Caco-2 (cell line): ENCODE measurements at regions not wholly inside any gene's neighbourhood (a gene's known extent, or its start where the extent isn't known, plus 50 kb on each side); places are given as distances from the start of the nearest gene placed in this dataset.

Experiments
- BruUV-seq: library from RNA; stranded (reverse); fragments of 400-500 nt; replicated peaks from 2 replicates; lab custom pipeline; 2021; lab: Mats Ljungman, UMichigan
- CTCF ChIA-PET: fragments of 300-600 bp; sonication (Branson Sonifier 250); formaldehyde crosslinking; loops from one replicate; lab custom pipeline; 2022; ENCODE audit warnings: antibody characterized with exemption; lab: Charles Lee
- POLR2A ChIA-PET: fragments of 300-600 bp; sonication (Branson Sonifier 250); formaldehyde crosslinking; loops from one replicate; lab custom pipeline; 2022; ENCODE audit warnings: antibody characterized with exemption; lab: Charles Lee
- DNase-seq, 2 experiments: peaks; one replicate each; pipeline versions ENCODE4 v3.0.0 to v3.0.0-alpha.2; 2020 to 2022
- H3K27me3 ChIP-seq: replicated peaks from 2 replicates; pipeline ENCODE4 v1.6.0; 2011; ENCODE audit warnings: low read length; ENCODE audit not compliant: control insufficient read depth, insufficient read depth
- H3K36me3 ChIP-seq: 2 replicates; pipeline ENCODE4 v1.5.1; 2011; ENCODE audit warnings: low read length; ENCODE audit not compliant: control insufficient read depth, insufficient read depth
- H3K4me1 ChIP-seq: fragments of 250-450 bp; sonication (Bioruptor Pico); 2 replicates; pipeline ENCODE4 v1.5.1; 2020; ENCODE audit warnings: mild to moderate bottlenecking
- H3K4me3 ChIP-seq: 2 replicates; pipeline ENCODE4 v1.5.1; 2011; ENCODE audit warnings: low read depth, mild to moderate bottlenecking, control low read depth, low read length
- H3K9me3 ChIP-seq: fragments of 250-450 bp; sonication (Bioruptor Pico); 2 replicates; pipeline ENCODE4 v1.5.1; 2020; ENCODE audit warnings: mild to moderate bottlenecking, moderate library complexity
- H3K27ac Mint-ChIP-seq: one replicate; pipeline ENCODE4 v1.8.0; 2022; ENCODE audit warnings: mixed read lengths; ENCODE audit not compliant: unreplicated experiment
- H3K27me3 Mint-ChIP-seq: one replicate; pipeline ENCODE4 v1.8.0; 2022; ENCODE audit warnings: mixed read lengths; ENCODE audit not compliant: insufficient read depth, unreplicated experiment
- H3K36me3 Mint-ChIP-seq: one replicate; pipeline ENCODE4 v1.8.0; 2022; ENCODE audit warnings: mild to moderate bottlenecking, mixed read lengths; ENCODE audit not compliant: insufficient read depth, unreplicated experiment
- H3K4me1 Mint-ChIP-seq: one replicate; pipeline ENCODE4 v1.8.0; 2022; ENCODE audit warnings: low read depth, mixed read lengths; ENCODE audit not compliant: unreplicated experiment
- H3K4me3 Mint-ChIP-seq: one replicate; pipeline ENCODE4 v1.8.0; 2022; ENCODE audit warnings: mild to moderate bottlenecking, moderate library complexity, mixed read lengths; ENCODE audit not compliant: unreplicated experiment
- H3K9me3 Mint-ChIP-seq: one replicate; pipeline ENCODE4 v1.8.0; 2022; ENCODE audit warnings: mixed read lengths; ENCODE audit not compliant: unreplicated experiment
- CTCF ChIP-seq, 2 experiments: fragments of 200-600 bp in 1 of 2; IDR thresholded peaks; 1 replicate in 1 of 2; 2 replicates in 1 of 2; pipeline versions ENCODE4 v1.5.1 to v1.8.0; 2011 to 2022; ENCODE audit warnings: antibody characterized with exemption in 1 of 2, control low read depth in 1 of 2, inconsistent platforms in 1 of 2, low read depth in 1 of 2, low read length in 1 of 2, mild to moderate bottlenecking in 1 of 2, moderate library complexity in 1 of 2; ENCODE audit not compliant: insufficient read depth in 1 of 2, severe bottlenecking in 1 of 2, unreplicated experiment in 1 of 2
- intact Hi-C: fragments of 100-400 bp; cut with micrococcal nuclease; formaldehyde crosslinking; loops from one replicate; pipeline ENCODE4 v1.10.0; 2022; ENCODE audit not compliant: unreplicated experiment

GRCh38 chr3:194051366-194052149, 84.4 kb upstream of the HES1 start:
- no peaks in the 10 kb centered on the region for H3K36me3 Mint-ChIP-seq
- H3K4me3 ChIP-seq = no peak overlapping the region
- no peak overlapping the region for H3K27ac Mint-ChIP-seq
- TF ChIP-seq CTCF (IDR thresholded peaks at IDR 0.05; ENCODE audit: insufficient read depth in 1 of 2, low read depth in 1 of 2, low read length in 1 of 2, severe bottlenecking in 1 of 2, unreplicated experiment in 1 of 2) = no peak
- no peak for DNase-seq
- H3K27me3 Mint-ChIP-seq = no peaks in the 10 kb centered on the region
- no peaks in the 10 kb centered on the region for H3K27me3 ChIP-seq
- intact Hi-C loops = no loop called here
- peaks cover 15% of the 10 kb centered on the region for H3K4me1 Mint-ChIP-seq
- H3K9me3 Mint-ChIP-seq = peaks cover 22% of the 10 kb centered on the region
- H3K9me3 ChIP-seq = peaks cover 19% of the 10 kb centered on the region
- no peaks in the 10 kb centered on the region for H3K36me3 ChIP-seq
- H3K4me3 Mint-ChIP-seq = no peak overlapping the region
- POLR2A ChIA-PET = no interaction called here
- CTCF ChIA-PET = no interaction called here
- H3K4me1 ChIP-seq = peaks cover 5% of the 10 kb centered on the region
- BruUV-seq = no TSS peak

- ChIA-PET CTCF (no interaction called here), POLR2A (no interaction called here)
- Histone ChIP-seq H3K4me1 (peaks cover 18% of the 10 kb centered on the region), H3K4me3 (no peak overlapping the region), H3K27me3 (no peaks in the 10 kb centered on the region), H3K36me3 (no peaks in the 10 kb centered on the region), H3K9me3 (peaks cover 19% of the 10 kb centered on the region)
- peaks cover 22% of the 10 kb centered on the region for H3K4me1 Mint-ChIP-seq
- BruUV-seq = no TSS peak
- H3K4me3 Mint-ChIP-seq = no peak overlapping the region
- peaks cover 22% of the 10 kb centered on the region for H3K9me3 Mint-ChIP-seq
- peak overlapping the region; percentile 39 for H3K27ac Mint-ChIP-seq
- H3K27me3 Mint-ChIP-seq = no peaks in the 10 kb centered on the region
- DNase-seq = no peak
- no peak for TF ChIP-seq CTCF (IDR thresholded peaks at IDR 0.05; ENCODE audit: insufficient read depth in 1 of 2, low read depth in 1 of 2, low read length in 1 of 2, severe bottlenecking in 1 of 2, unreplicated experiment in 1 of 2)
- intact Hi-C loops = no loop called here
- H3K36me3 Mint-ChIP-seq = peaks cover 6% of the 10 kb centered on the region
These were observed 82.8 kb upstream of the HES1 start for GRCh38 chr3:194053136-194053535.

GRCh38 chr3:194054016-194054415, 81.9 kb upstream of the HES1 start:
- no peak overlapping the region for H3K4me3 ChIP-seq
- H3K9me3 Mint-ChIP-seq = peaks cover 22% of the 10 kb centered on the region
- H3K4me1 ChIP-seq = peaks cover 23% of the 10 kb centered on the region
- no peak for TF ChIP-seq CTCF (IDR thresholded peaks at IDR 0.05; ENCODE audit: insufficient read depth in 1 of 2, low read depth in 1 of 2, low read length in 1 of 2, severe bottlenecking in 1 of 2, unreplicated experiment in 1 of 2)
- no peak overlapping the region for H3K27ac Mint-ChIP-seq
- H3K27me3 Mint-ChIP-seq = no peaks in the 10 kb centered on the region
- ChIA-PET CTCF (interaction anchor here (0.6 kb wide), 1 partner anchor 1994 kb away, joined by 3 read pairs; no protein-coding TSS in a partner anchor), POLR2A (no interaction called here)
- no peaks in the 10 kb centered on the region for H3K27me3 ChIP-seq
- no peak overlapping the region for H3K4me3 Mint-ChIP-seq
- H3K36me3 Mint-ChIP-seq = peaks cover 6% of the 10 kb centered on the region
- H3K36me3 ChIP-seq = no peaks in the 10 kb centered on the region
- peaks cover 19% of the 10 kb centered on the region for H3K9me3 ChIP-seq
- intact Hi-C loops = no loop called here
- H3K4me1 Mint-ChIP-seq = peaks cover 22% of the 10 kb centered on the region
- DNase-seq = no peak
- BruUV-seq = no TSS peak
